CD14-positive monocyte (primary cell): ENCODE measurements at regions not wholly inside any gene's neighbourhood (a gene's known extent, or its start where the extent isn't known, plus 50 kb on each side); places are given as distances from the start of the nearest gene placed in this dataset.

Experiments used
- DNase-seq, 3 donors: peaks; one replicate each; pipeline ENCODE4 v3.0.0-alpha.2; 2011 to 2022
- H2AFZ ChIP-seq: 2 replicates; pipeline ENCODE4 v1.6.0; 2012; ENCODE audit warnings: mild to moderate bottlenecking, low read depth, low read length, inconsistent platforms; ENCODE audit not compliant: insufficient read depth, poor library complexity, severe bottlenecking
- H3K27ac ChIP-seq, 2 donors: 1 replicate in 1 of 2; 2 replicates in 1 of 2; pipeline ENCODE4 v1.5.1; 2012 to 2013; ENCODE audit warnings: low read length in 2 of 2, control low read depth in 1 of 2, inconsistent platforms in 1 of 2, low read depth in 1 of 2, mild to moderate bottlenecking in 1 of 2
- H3K27me3 ChIP-seq, 2 donors: one replicate each; pipeline versions ENCODE4 v1.6.0 to v1.6.1; 2011 to 2013; ENCODE audit warnings: low read length in 2 of 2; ENCODE audit not compliant: control insufficient read depth in 2 of 2, insufficient read depth in 2 of 2
- H3K36me3 ChIP-seq, 2 donors: replicated peaks in 1 of 2; 1 replicate in 1 of 2; 2 replicates in 1 of 2; pipeline versions ENCODE4 v1.5.1 to v1.6.1; 2012 to 2013; ENCODE audit warnings: low read length in 2 of 2, control low read depth in 1 of 2, inconsistent platforms in 1 of 2, mild to moderate bottlenecking in 1 of 2; ENCODE audit not compliant: insufficient read depth in 2 of 2, control insufficient read depth in 1 of 2
- H3K4me1 ChIP-seq, 2 donors: 1 replicate in 1 of 2; 2 replicates in 1 of 2; pipeline versions ENCODE4 v1.5.1 to v1.6.1; 2012 to 2013; ENCODE audit warnings: low read length in 2 of 2, control low read depth in 1 of 2, inconsistent platforms in 1 of 2, mild to moderate bottlenecking in 1 of 2, moderate library complexity in 1 of 2; ENCODE audit not compliant: insufficient read depth in 2 of 2, control insufficient read depth in 1 of 2
- H3K4me2 ChIP-seq: replicated peaks from 2 replicates; pipeline ENCODE3; 2012; ENCODE audit warnings: low read length, moderate library complexity, mild to moderate bottlenecking; ENCODE audit not compliant: poor library complexity, severe bottlenecking; ENCODE audit errors: extremely low read depth
- H3K4me3 ChIP-seq, 3 experiments: fragments of 200-600 bp in 1 of 3; sonication (generic) in 1 of 3; replicated peaks in 1 of 3; 1 replicate in 2 of 3; 2 replicates in 1 of 3; pipeline ENCODE4 v1.5.1; 2011 to 2013; ENCODE audit warnings: low read length in 3 of 3, mild to moderate bottlenecking in 3 of 3, control low read depth in 2 of 3, low read depth in 2 of 3, inconsistent platforms in 1 of 3, moderate library complexity in 1 of 3
- H3K79me2 ChIP-seq: 2 replicates; pipeline ENCODE4 v1.6.0; 2012; ENCODE audit warnings: mild to moderate bottlenecking, control low read depth, inconsistent platforms, low read length, moderate library complexity; ENCODE audit not compliant: insufficient read depth
- H3K9ac ChIP-seq: 2 replicates; pipeline ENCODE4 v1.6.0; 2017; ENCODE audit warnings: low read length, mild to moderate bottlenecking; ENCODE audit not compliant: insufficient read depth, poor library complexity, severe bottlenecking
- H3K9me3 ChIP-seq, 2 donors: replicated peaks in 1 of 2; 1 replicate in 1 of 2; 2 replicates in 1 of 2; pipeline versions ENCODE4 v1.5.1 to v1.6.1; 2012 to 2013; ENCODE audit warnings: low read length in 2 of 2, control low read depth in 1 of 2; ENCODE audit not compliant: control insufficient read depth in 1 of 2, insufficient read depth in 1 of 2
- H4K20me1 ChIP-seq: 2 replicates; pipeline ENCODE4 v1.6.0; 2012; ENCODE audit warnings: mild to moderate bottlenecking, low read length, control low read depth, moderate library complexity; ENCODE audit not compliant: insufficient read depth
- H3K27ac Mint-ChIP-seq, 7 donors: one replicate each; pipeline ENCODE4 v1.8.0; 2020; ENCODE audit warnings: mild to moderate bottlenecking in 7 of 7, mixed read lengths in 7 of 7, moderate library complexity in 6 of 7, inconsistent platforms in 2 of 7
- H3K27me3 Mint-ChIP-seq, 3 donors: one replicate each; pipeline ENCODE4 v1.8.0; 2021 to 2022; ENCODE audit warnings: low read depth in 3 of 3, mild to moderate bottlenecking in 3 of 3, mixed read lengths in 3 of 3, moderate library complexity in 3 of 3, inconsistent platforms in 1 of 3
- H3K36me3 Mint-ChIP-seq, 2 donors: one replicate each; pipeline ENCODE4 v1.8.0; 2020; ENCODE audit warnings: mixed read lengths in 2 of 2, inconsistent platforms in 1 of 2, mild to moderate bottlenecking in 1 of 2
- H3K4me1 Mint-ChIP-seq: one replicate; pipeline ENCODE4 v1.8.0; 2020; ENCODE audit warnings: mild to moderate bottlenecking, mixed read lengths
- H3K4me3 Mint-ChIP-seq, 2 donors: one replicate each; pipeline ENCODE4 v1.8.0; 2020; ENCODE audit warnings: mild to moderate bottlenecking in 2 of 2, mixed read lengths in 2 of 2, moderate library complexity in 1 of 2
- H3K9me3 Mint-ChIP-seq, 7 donors: one replicate each; pipeline ENCODE4 v1.8.0; 2020 to 2022; ENCODE audit warnings: mixed read lengths in 7 of 7, mild to moderate bottlenecking in 6 of 7, moderate library complexity in 6 of 7, inconsistent platforms in 2 of 7
- WGBS: methylation state at CpG from one replicate; pipeline ENCODE4 v1.1.5; 2013; ENCODE audit warnings: missing lambda C conversion rate; ENCODE audit not compliant: insufficient coverage; 5-methylcytosine and 5-hydroxymethylcytosine counted together
- intact Hi-C, 2 donors: fragments of 100-400 bp; cut with micrococcal nuclease; formaldehyde crosslinking; loops; one replicate each; pipeline versions ENCODE4 v1.15.0 to v1.15.1; 2023
- TF ChIP-seq, protein P1 (sequence below): fragments of 200-600 bp; IDR thresholded peaks from one replicate; pipeline ENCODE4 v1.8.0; 2022; ENCODE audit warnings: antibody characterized with exemption, mild to moderate bottlenecking

DNA sequence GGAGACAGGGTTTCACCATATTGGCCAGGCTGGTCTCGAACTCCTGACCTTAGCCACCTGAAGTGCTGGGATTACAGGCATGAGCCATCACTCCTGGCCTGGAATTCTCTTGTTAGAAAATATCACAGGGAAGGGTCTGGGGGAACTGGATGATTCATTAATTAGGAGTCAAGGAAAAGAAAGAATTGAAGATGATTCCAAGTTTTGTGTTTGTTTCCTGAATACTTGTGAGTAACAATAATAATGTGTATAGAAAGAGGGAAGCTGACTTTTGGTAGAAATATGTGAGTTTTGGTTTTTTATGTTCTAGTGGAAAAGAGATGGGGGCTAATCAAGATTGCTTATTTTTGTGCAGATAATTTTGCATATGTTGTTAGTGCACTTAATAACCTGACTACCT lies 77.3 kb upstream of the CLNK start:
- Histone ChIP-seq H4K20me1 (no peaks in the 10 kb centered on the region), H3K9me3 (no peaks in the 10 kb centered on the region), H3K4me3 (no peak overlapping the region), H3K27ac (no peak overlapping the region), H2AFZ (no peak overlapping the region), H3K4me2 (no peak overlapping the region), H3K4me1 (no peaks in the 10 kb centered on the region), H3K36me3 (no peaks in the 10 kb centered on the region), H3K79me2 (no peaks in the 10 kb centered on the region), H3K9ac (no peak overlapping the region), H3K27me3 (no peaks in the 10 kb centered on the region)
- Mint-ChIP-seq H3K4me1 (no peaks in the 10 kb centered on the region), H3K36me3 (no peaks in the 10 kb centered on the region), H3K27ac (no peak overlapping the region), H3K9me3 (peaks cover 0 to 5% (median 2%) of the 10 kb centered on the region in 7 donors), H3K4me3 (no peak overlapping the region), H3K27me3 (no peaks in the 10 kb centered on the region)
- intact Hi-C loops: no loop called here
- WGBS: 83% methylated on average over 1 of the region's 1 CpG
- TF ChIP-seq, protein P1, sequence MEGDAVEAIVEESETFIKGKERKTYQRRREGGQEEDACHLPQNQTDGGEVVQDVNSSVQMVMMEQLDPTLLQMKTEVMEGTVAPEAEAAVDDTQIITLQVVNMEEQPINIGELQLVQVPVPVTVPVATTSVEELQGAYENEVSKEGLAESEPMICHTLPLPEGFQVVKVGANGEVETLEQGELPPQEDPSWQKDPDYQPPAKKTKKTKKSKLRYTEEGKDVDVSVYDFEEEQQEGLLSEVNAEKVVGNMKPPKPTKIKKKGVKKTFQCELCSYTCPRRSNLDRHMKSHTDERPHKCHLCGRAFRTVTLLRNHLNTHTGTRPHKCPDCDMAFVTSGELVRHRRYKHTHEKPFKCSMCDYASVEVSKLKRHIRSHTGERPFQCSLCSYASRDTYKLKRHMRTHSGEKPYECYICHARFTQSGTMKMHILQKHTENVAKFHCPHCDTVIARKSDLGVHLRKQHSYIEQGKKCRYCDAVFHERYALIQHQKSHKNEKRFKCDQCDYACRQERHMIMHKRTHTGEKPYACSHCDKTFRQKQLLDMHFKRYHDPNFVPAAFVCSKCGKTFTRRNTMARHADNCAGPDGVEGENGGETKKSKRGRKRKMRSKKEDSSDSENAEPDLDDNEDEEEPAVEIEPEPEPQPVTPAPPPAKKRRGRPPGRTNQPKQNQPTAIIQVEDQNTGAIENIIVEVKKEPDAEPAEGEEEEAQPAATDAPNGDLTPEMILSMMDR: no peak
- DNase-seq: no peak

DNA sequence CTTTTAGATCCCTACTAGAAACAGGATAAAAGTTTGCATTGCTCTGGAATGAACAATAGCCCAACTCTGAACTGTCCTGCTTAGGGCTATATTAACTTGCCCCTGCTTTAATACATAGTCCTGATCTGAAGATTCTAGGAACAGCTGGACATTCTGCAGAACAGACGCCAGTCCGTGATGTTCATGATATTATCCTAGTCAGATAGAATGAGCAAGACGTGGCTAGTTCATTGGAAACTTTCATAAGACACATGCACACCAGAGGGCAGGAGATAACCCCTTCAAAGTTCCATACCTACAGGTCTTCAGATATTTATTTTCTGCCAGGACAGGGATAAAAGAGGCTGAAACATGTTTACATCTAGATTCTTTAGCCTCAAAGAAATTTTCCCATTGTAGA lies 75.5 kb upstream of the CLNK start:
- Histone ChIP-seq H3K79me2 (no peaks in the 10 kb centered on the region), H3K9ac (no peak overlapping the region), H3K4me3 (no peak overlapping the region), H3K27ac (no peak overlapping the region), H3K4me2 (no peak overlapping the region), H3K4me1 (no peaks in the 10 kb centered on the region), H3K36me3 (no peaks in the 10 kb centered on the region), H3K27me3 (no peaks in the 10 kb centered on the region), H2AFZ (no peak overlapping the region), H3K9me3 (no peaks in the 10 kb centered on the region), H4K20me1 (no peaks in the 10 kb centered on the region)
- TF ChIP-seq, protein P1: no peak
- H3K27me3 Mint-ChIP-seq: peaks cover 0 to 1% (median 0%) of the 10 kb centered on the region in 3 donors
- no peaks in the 10 kb centered on the region for H3K4me1 Mint-ChIP-seq
- H3K9me3 Mint-ChIP-seq: peaks cover 0 to 5% (median 2%) of the 10 kb centered on the region in 7 donors
- no peak for DNase-seq
- no peaks in the 10 kb centered on the region for H3K36me3 Mint-ChIP-seq
- intact Hi-C loops: no loop called here
- WGBS: 100% methylated on average over 2 of the region's 3 CpGs
- no peak overlapping the region for H3K27ac Mint-ChIP-seq
- H3K4me3 Mint-ChIP-seq: no peak overlapping the region
